HepG2 (cell line): ENCODE measurements at regions not wholly inside any gene's neighbourhood (a gene's known extent, or its start where the extent isn't known, plus 50 kb on each side); places are given as distances from the start of the nearest gene placed in this dataset.

ENCODE experiments used
- EZH2 ChIP-seq: conservative IDR thresholded peaks from 2 replicates; pipeline ENCODE4 v1.6.1; 2012; ENCODE audit warnings: mild to moderate bottlenecking, low read depth, low read length, moderate library complexity
- KAT7 ChIP-seq: IDR thresholded peaks from 2 replicates; pipeline ENCODE4 v1.6.1; 2018; ENCODE audit warnings: borderline replicate concordance, missing compliant biosample characterization
- MIER3 ChIP-seq: IDR thresholded peaks from 2 replicates; pipeline ENCODE4 v1.6.1; 2016; ENCODE audit warnings: missing compliant biosample characterization, borderline replicate concordance
- NR2C2 ChIP-seq: sonication (generic); formaldehyde crosslinking; IDR thresholded peaks from 2 replicates; pipeline ENCODE4 v1.4.0; 2020; ENCODE audit warnings: missing genetic modification reagents, mild to moderate bottlenecking, moderate library complexity, borderline replicate concordance
- NR2F2 ChIP-seq: IDR thresholded peaks from 2 replicates; pipeline ENCODE4 v1.6.1; 2012; ENCODE audit warnings: low read depth, inconsistent platforms, borderline replicate concordance
- YY1 ChIP-seq: IDR thresholded peaks from 2 replicates; pipeline ENCODE4 v1.6.1; 2011; ENCODE audit warnings: low read length, low read depth, moderate library complexity, mild to moderate bottlenecking; ENCODE audit not compliant: insufficient read depth, insufficient replicate concordance
- ZMAT3 ChIP-seq: sonication (generic); formaldehyde crosslinking; conservative IDR thresholded peaks from 2 replicates; pipeline ENCODE4 v1.7.0; 2021; ENCODE audit warnings: missing genetic modification reagents
- ZNF550 ChIP-seq: sonication (generic); formaldehyde crosslinking; IDR thresholded peaks from 2 replicates; pipeline ENCODE4 v1.4.0; 2020; ENCODE audit warnings: mild to moderate bottlenecking, missing genetic modification reagents, borderline replicate concordance
- ZNF605 ChIP-seq: sonication (generic); formaldehyde crosslinking; IDR thresholded peaks from 2 replicates; pipeline ENCODE4 v1.8.0; 2022; ENCODE audit warnings: mild to moderate bottlenecking, missing genetic modification reagents
- ZNF619 ChIP-seq: sonication (generic); formaldehyde crosslinking; IDR thresholded peaks from 2 replicates; pipeline ENCODE4 v1.4.0; 2020; ENCODE audit warnings: mild to moderate bottlenecking, missing genetic modification reagents
- ZNF768 ChIP-seq: sonication (generic); formaldehyde crosslinking; IDR thresholded peaks from 2 replicates; pipeline ENCODE4 v1.4.0; 2020; ENCODE audit warnings: missing genetic modification reagents
- TF ChIP-seq, protein P1 (sequence below): sonication (generic); formaldehyde crosslinking; IDR thresholded peaks from 2 replicates; pipeline ENCODE4 v1.4.0; 2020; ENCODE audit warnings: missing genetic modification reagents
- TF ChIP-seq, protein P2 (sequence below): sonication (generic); formaldehyde crosslinking; IDR thresholded peaks from 2 replicates; pipeline ENCODE4 v1.5.0; 2020; ENCODE audit warnings: mild to moderate bottlenecking, missing genetic modification reagents, moderate library complexity
- TF ChIP-seq, protein P3 (sequence below): IDR thresholded peaks from 2 replicates; pipeline ENCODE4 v1.6.1; 2012; ENCODE audit warnings: inconsistent platforms

DNA sequence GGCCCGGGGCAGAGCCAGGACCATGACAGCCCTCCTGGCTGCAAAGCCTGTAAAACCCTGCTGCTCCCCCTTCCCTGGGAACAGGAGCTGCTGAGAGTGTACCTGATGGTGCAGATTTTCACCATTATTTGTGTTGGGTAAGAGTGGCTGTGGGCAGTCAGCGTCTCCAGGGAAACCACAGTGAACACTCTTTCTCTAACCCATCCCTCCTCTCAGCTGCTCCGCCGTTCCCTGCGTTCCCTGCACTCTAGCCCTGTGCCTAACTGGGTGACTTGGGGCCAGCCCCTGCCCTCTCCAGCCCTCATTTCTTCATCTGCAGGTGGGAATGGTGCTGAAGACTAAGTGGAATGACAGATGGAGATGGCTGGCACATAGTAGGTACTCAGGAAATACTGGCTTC is 75.9 kb upstream of the PCBD1 start:
- TF ChIP-seq, protein P1, sequence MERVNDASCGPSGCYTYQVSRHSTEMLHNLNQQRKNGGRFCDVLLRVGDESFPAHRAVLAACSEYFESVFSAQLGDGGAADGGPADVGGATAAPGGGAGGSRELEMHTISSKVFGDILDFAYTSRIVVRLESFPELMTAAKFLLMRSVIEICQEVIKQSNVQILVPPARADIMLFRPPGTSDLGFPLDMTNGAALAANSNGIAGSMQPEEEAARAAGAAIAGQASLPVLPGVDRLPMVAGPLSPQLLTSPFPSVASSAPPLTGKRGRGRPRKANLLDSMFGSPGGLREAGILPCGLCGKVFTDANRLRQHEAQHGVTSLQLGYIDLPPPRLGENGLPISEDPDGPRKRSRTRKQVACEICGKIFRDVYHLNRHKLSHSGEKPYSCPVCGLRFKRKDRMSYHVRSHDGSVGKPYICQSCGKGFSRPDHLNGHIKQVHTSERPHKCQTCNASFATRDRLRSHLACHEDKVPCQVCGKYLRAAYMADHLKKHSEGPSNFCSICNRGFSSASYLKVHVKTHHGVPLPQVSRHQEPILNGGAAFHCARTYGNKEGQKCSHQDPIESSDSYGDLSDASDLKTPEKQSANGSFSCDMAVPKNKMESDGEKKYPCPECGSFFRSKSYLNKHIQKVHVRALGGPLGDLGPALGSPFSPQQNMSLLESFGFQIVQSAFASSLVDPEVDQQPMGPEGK: no peak
- TF ChIP-seq NR2F2 (no peak), ZNF619 (CRISPR knock-in tag) (no peak), ZNF768 (CRISPR knock-in tag) (no peak), NR2C2 (no peak), YY1 (no peak), KAT7 (CRISPR knock-in tag) (no peak), EZH2 (no peak), ZNF605 (CRISPR knock-in tag) (no peak), ZNF550 (CRISPR knock-in tag) (no peak), MIER3 (no peak), ZMAT3 (no peak)
- TF ChIP-seq, protein P2, sequence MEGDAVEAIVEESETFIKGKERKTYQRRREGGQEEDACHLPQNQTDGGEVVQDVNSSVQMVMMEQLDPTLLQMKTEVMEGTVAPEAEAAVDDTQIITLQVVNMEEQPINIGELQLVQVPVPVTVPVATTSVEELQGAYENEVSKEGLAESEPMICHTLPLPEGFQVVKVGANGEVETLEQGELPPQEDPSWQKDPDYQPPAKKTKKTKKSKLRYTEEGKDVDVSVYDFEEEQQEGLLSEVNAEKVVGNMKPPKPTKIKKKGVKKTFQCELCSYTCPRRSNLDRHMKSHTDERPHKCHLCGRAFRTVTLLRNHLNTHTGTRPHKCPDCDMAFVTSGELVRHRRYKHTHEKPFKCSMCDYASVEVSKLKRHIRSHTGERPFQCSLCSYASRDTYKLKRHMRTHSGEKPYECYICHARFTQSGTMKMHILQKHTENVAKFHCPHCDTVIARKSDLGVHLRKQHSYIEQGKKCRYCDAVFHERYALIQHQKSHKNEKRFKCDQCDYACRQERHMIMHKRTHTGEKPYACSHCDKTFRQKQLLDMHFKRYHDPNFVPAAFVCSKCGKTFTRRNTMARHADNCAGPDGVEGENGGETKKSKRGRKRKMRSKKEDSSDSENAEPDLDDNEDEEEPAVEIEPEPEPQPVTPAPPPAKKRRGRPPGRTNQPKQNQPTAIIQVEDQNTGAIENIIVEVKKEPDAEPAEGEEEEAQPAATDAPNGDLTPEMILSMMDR (CRISPR knock-in tag): no peak
- TF ChIP-seq, protein P3, sequence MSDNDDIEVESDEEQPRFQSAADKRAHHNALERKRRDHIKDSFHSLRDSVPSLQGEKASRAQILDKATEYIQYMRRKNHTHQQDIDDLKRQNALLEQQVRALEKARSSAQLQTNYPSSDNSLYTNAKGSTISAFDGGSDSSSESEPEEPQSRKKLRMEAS: no peak
